Gastroesophageal sphincter (tissue), 4 donors: ENCODE measurements at regions not wholly inside any gene's neighbourhood (a gene's known extent, or its start where the extent isn't known, plus 50 kb on each side); places are given as distances from the start of the nearest gene placed in this dataset.

Experiments used
- ATAC-seq: fragments of 150-250 bp; one replicate; pipeline ENCODE4 v1.9.1; 2016; ENCODE audit warnings: mild to moderate bottlenecking, moderate library complexity
- H3K27ac ChIP-seq, 4 donors: fragments of 200-600 bp; sonication (generic) in 3 of 4; 1 replicate in 3 of 4; 2 replicates in 1 of 4; pipeline ENCODE4 v1.5.1; 2016 to 2019
- H3K27me3 ChIP-seq: fragments of 200-600 bp; sonication (generic); one replicate; pipeline ENCODE4 v1.5.1; 2019
- H3K36me3 ChIP-seq, 2 donors: fragments of 200-600 bp; sonication (generic); one replicate each; pipeline ENCODE4 v1.5.1; 2019; ENCODE audit warnings: control low read depth in 1 of 2
- H3K4me1 ChIP-seq, 3 donors: fragments of 200-600 bp; sonication (generic); 1 replicate in 2 of 3; 2 replicates in 1 of 3; pipeline ENCODE4 v1.5.1; 2016 to 2019; ENCODE audit warnings: control low read depth in 2 of 3
- H3K4me3 ChIP-seq, 2 donors: fragments of 200-600 bp; sonication (generic); one replicate each; pipeline ENCODE4 v1.5.1; 2019; ENCODE audit warnings: mild to moderate bottlenecking in 1 of 2, moderate library complexity in 1 of 2
- H3K9me3 ChIP-seq, 3 donors: fragments of 200-600 bp; sonication (generic); one replicate each; pipeline ENCODE4 v1.5.1; 2017 to 2019; ENCODE audit warnings: control low read depth in 2 of 3
- CTCF ChIP-seq, 4 experiments: fragments of 200-600 bp in 2 of 4; fragments of 450-650 bp in 2 of 4; sonication (generic) in 1 of 4; IDR thresholded peaks; one replicate each; pipeline ENCODE4 v1.5.1; 2017 to 2019; ENCODE audit warnings: antibody characterized with exemption in 4 of 4, mild to moderate bottlenecking in 2 of 4, moderate library complexity in 2 of 4
- EP300 ChIP-seq: sonication (generic); formaldehyde crosslinking; IDR thresholded peaks from one replicate; pipeline ENCODE4 v1.6.1; 2017; ENCODE audit warnings: antibody characterized with exemption, mild to moderate bottlenecking
- POLR2A ChIP-seq, 2 donors: fragments of 450-650 bp; IDR thresholded peaks; one replicate each; pipeline ENCODE4 v1.6.1; 2017; ENCODE audit warnings: antibody characterized with exemption in 2 of 2, mild to moderate bottlenecking in 2 of 2, moderate library complexity in 1 of 2
- POLR2AphosphoS5 ChIP-seq: sonication (generic); formaldehyde crosslinking; IDR thresholded peaks from one replicate; pipeline ENCODE4 v1.6.1; 2017; ENCODE audit warnings: antibody characterized with exemption
- WGBS, 2 donors: methylation state at CpG; one replicate each; pipeline ENCODE4 v1.1.5; 2018; ENCODE audit warnings: low coverage in 1 of 2; 5-methylcytosine and 5-hydroxymethylcytosine counted together

- no peak overlapping the region for H3K27ac ChIP-seq
- no peaks in the 10 kb centered on the region for H3K4me1 ChIP-seq
- H3K9me3 ChIP-seq = peaks cover 0 to 35% (median 0%) of the 10 kb centered on the region in 3 donors
- WGBS, 2 donors = 80 to 100% methylated on average over 1 to 2 of the region's 4 CpGs
- no peak overlapping the region for H3K4me3 ChIP-seq
- H3K27me3 ChIP-seq = no peaks in the 10 kb centered on the region
- TF ChIP-seq POLR2A (IDR thresholded peaks at IDR 0.05) (no peak), POLR2AphosphoS5 (no peak), CTCF (IDR thresholded peaks at IDR 0.05) (no peak), EP300 (no peak)
- no peak for ATAC-seq
- H3K36me3 ChIP-seq = no peaks in the 10 kb centered on the region
Measured at GRCh38 chr16:8063159-8063558, 527.2 kb downstream of the TMEM114 start.

- no peak overlapping the region for H3K4me3 ChIP-seq
- 85 to 93% methylated on average over 9 of the region's 9 CpGs for WGBS, 2 donors
- no peaks in the 10 kb centered on the region for H3K36me3 ChIP-seq
- H3K9me3 ChIP-seq = peaks cover 0 to 32% (median 0%) of the 10 kb centered on the region in 3 donors
- no peaks in the 10 kb centered on the region for H3K27me3 ChIP-seq
- no peak for TF ChIP-seq CTCF (IDR thresholded peaks at IDR 0.05)
- no peak for TF ChIP-seq POLR2AphosphoS5
- no peak for TF ChIP-seq POLR2A (IDR thresholded peaks at IDR 0.05)
- no peak for TF ChIP-seq EP300
- H3K4me1 ChIP-seq = no peaks in the 10 kb centered on the region
- no peak for ATAC-seq
- H3K27ac ChIP-seq = no peak overlapping the region
Measured at GRCh38 chr16:8062677-8063076, 527.6 kb downstream of the TMEM114 start.

- no peak overlapping the region for H3K4me3 ChIP-seq
Measured at GRCh38 chr16:8055761-8056160, 534.5 kb downstream of the TMEM114 start.

GRCh38 chr16:8053437-8053836 is 536.9 kb downstream of the TMEM114 start:
- Histone ChIP-seq H3K4me3 (no peak overlapping the region), H3K27ac (no peak overlapping the region), H3K36me3 (no peaks in the 10 kb centered on the region), H3K4me1 (no peaks in the 10 kb centered on the region), H3K27me3 (no peaks in the 10 kb centered on the region), H3K9me3 (no peaks in the 10 kb centered on the region)
- no peak for TF ChIP-seq EP300
- no peak for TF ChIP-seq POLR2AphosphoS5
- no peak for TF ChIP-seq CTCF (IDR thresholded peaks at IDR 0.05)
- no peak for TF ChIP-seq POLR2A (IDR thresholded peaks at IDR 0.05)
- 60 to 87% methylated on average over 4 of the region's 4 CpGs for WGBS, 2 donors
- ATAC-seq = no peak

More at GRCh38 chr16:8055761-8056160, 534.5 kb downstream of the TMEM114 start:
- Histone ChIP-seq H3K27ac (no peak overlapping the region), H3K27me3 (no peaks in the 10 kb centered on the region), H3K36me3 (no peaks in the 10 kb centered on the region), H3K9me3 (no peaks in the 10 kb centered on the region), H3K4me1 (no peaks in the 10 kb centered on the region)
- TF ChIP-seq POLR2AphosphoS5 = no peak
- TF ChIP-seq EP300 = no peak
- TF ChIP-seq CTCF (IDR thresholded peaks at IDR 0.05) = no peak
- no peak for TF ChIP-seq POLR2A (IDR thresholded peaks at IDR 0.05)
- ATAC-seq = no peak
- 76 to 82% methylated on average over 4 of the region's 4 CpGs for WGBS, 2 donors

- ATAC-seq = no peak
- WGBS, 2 donors = 64 to 74% methylated on average over 3 to 4 of the region's 4 CpGs
- TF ChIP-seq CTCF (IDR thresholded peaks at IDR 0.05) (no peak), POLR2AphosphoS5 (no peak), POLR2A (IDR thresholded peaks at IDR 0.05) (no peak), EP300 (no peak)
- no peak overlapping the region for H3K4me3 ChIP-seq
- H3K4me1 ChIP-seq = no peaks in the 10 kb centered on the region
- no peaks in the 10 kb centered on the region for H3K36me3 ChIP-seq
- H3K9me3 ChIP-seq = peaks cover 0 to 6% (median 0%) of the 10 kb centered on the region in 3 donors
- no peak overlapping the region for H3K27ac ChIP-seq
- H3K27me3 ChIP-seq = no peaks in the 10 kb centered on the region
Measured at GRCh38 chr16:8048433-8048832, 541.9 kb downstream of the TMEM114 start.
